ENCODE measurements at regions not wholly inside any gene's neighbourhood (a gene's known extent, or its start where the extent isn't known, plus 50 kb on each side); places are given as distances from the start of the nearest gene placed in this dataset.

DNA sequence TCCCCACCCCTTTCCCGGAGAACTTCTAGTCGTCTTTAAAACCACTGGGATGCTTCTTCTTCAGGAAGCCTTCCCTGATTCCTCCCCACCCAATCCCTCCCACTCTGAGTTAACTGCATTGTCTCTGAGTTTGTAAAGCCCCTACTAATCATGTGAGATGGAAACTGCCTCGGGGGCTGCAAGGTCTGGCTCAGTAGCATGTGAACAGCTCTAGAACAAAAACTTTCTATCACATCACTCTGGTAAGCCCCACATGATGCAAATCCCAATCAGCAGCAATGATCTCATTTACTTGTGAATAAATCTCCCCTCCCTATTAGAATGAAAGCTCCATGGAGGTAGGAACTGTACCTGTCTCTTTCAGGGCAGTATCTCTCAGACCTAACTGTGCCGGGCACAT, 141.0 kb upstream of the JUN start:
- peaks cover 26% of the 10 kb centered on the region for H3K4me1 Mint-ChIP-seq (ENCODE audit: low read depth)
- H3K27ac Mint-ChIP-seq, result no peak overlapping the region
- TF ChIP-seq, protein P1, sequence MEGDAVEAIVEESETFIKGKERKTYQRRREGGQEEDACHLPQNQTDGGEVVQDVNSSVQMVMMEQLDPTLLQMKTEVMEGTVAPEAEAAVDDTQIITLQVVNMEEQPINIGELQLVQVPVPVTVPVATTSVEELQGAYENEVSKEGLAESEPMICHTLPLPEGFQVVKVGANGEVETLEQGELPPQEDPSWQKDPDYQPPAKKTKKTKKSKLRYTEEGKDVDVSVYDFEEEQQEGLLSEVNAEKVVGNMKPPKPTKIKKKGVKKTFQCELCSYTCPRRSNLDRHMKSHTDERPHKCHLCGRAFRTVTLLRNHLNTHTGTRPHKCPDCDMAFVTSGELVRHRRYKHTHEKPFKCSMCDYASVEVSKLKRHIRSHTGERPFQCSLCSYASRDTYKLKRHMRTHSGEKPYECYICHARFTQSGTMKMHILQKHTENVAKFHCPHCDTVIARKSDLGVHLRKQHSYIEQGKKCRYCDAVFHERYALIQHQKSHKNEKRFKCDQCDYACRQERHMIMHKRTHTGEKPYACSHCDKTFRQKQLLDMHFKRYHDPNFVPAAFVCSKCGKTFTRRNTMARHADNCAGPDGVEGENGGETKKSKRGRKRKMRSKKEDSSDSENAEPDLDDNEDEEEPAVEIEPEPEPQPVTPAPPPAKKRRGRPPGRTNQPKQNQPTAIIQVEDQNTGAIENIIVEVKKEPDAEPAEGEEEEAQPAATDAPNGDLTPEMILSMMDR (IDR thresholded peaks at IDR 0.05), result no peak
- H3K27me3 Mint-ChIP-seq (ENCODE audit: insufficient read depth), result peaks cover 4% of the 10 kb centered on the region
- H3K36me3 Mint-ChIP-seq (ENCODE audit: low read depth), result no peaks in the 10 kb centered on the region
- no peaks in the 10 kb centered on the region; the same call in 1 of the 2 replicates for H3K9me3 Mint-ChIP-seq
- H3K4me3 Mint-ChIP-seq, result no peak overlapping the region
- DNase-seq, result no peak

DNA sequence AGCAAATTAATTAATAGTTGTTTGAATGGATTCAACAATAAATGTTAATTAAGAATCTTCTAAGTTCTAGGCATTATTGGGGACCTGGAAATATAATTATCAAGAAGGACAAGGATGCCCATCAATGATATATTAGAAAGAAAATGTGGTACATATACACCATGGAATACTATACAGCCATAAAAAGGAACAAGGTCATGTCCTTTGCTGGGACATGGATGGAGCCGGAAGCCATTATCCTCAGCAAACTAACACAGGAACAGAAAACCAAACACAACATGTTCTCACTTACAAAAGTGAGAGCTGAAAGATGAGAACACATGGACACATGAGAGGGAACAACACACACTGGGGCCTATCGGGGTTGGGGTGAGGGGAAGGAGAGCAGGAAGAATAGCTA, 141.4 kb upstream of the JUN start:
- Mint-ChIP-seq H3K4me1 (ENCODE audit: low read depth) (peaks cover 27% of the 10 kb centered on the region), H3K4me3 (no peak overlapping the region), H3K27me3 (ENCODE audit: insufficient read depth) (peaks cover 4% of the 10 kb centered on the region), H3K36me3 (ENCODE audit: low read depth) (no peaks in the 10 kb centered on the region), H3K9me3 (no peaks in the 10 kb centered on the region; the same call in 1 of the 2 replicates), H3K27ac (no peak overlapping the region)
- TF ChIP-seq, protein P1 (IDR thresholded peaks at IDR 0.05), result no peak
- DNase-seq, result no peak

DNA sequence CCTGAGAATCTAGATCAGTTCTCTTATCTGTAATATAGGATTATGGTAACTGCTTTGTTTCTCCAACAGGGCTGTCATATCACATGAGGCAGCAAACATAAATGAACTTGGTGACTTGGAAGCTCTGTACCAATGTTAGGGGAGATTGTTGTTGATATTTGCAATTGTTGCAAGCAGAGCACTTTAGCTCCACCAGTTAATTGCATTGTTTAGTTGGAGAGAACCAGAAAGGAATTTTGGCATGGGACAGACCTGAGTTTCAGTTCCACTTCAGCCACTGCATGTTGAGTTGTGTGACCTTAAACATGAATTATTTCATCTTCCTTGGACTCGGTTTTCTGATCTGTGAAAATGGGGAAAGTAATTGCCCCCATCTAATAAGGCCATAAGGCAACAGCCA, 142.3 kb upstream of the JUN start:
- Mint-ChIP-seq H3K4me3 (no peak overlapping the region), H3K27me3 (ENCODE audit: insufficient read depth) (peaks cover 4% of the 10 kb centered on the region), H3K9me3 (no peaks in the 10 kb centered on the region; the same call in 1 of the 2 replicates), H3K36me3 (ENCODE audit: low read depth) (no peaks in the 10 kb centered on the region), H3K27ac (no peak overlapping the region), H3K4me1 (ENCODE audit: low read depth) (peaks cover 27% of the 10 kb centered on the region)
- DNase-seq, result no peak
- TF ChIP-seq, protein P1 (IDR thresholded peaks at IDR 0.05), result no peak

- Mint-ChIP-seq H3K27ac (no peak overlapping the region), H3K9me3 (no peaks in the 10 kb centered on the region; the same call in 1 of the 2 replicates), H3K36me3 (ENCODE audit: low read depth) (no peaks in the 10 kb centered on the region), H3K4me1 (ENCODE audit: low read depth) (peaks cover 34% of the 10 kb centered on the region), H3K4me3 (no peak overlapping the region), H3K27me3 (ENCODE audit: insufficient read depth) (peaks cover 4% of the 10 kb centered on the region)
- no peak for DNase-seq
- TF ChIP-seq, protein P1 (IDR thresholded peaks at IDR 0.05), result no peak
These were observed 143.3 kb upstream of the JUN start for GRCh38 chr1:58927041-58927721.

GRCh38 chr1:58927722-58928085, 143.9 kb upstream of the JUN start:
- Mint-ChIP-seq H3K27me3 (ENCODE audit: insufficient read depth) (peaks cover 2% of the 10 kb centered on the region), H3K4me3 (no peak overlapping the region), H3K9me3 (no peaks in the 10 kb centered on the region; the same call in 1 of the 2 replicates), H3K4me1 (ENCODE audit: low read depth) (peaks cover 34% of the 10 kb centered on the region), H3K36me3 (ENCODE audit: low read depth) (no peaks in the 10 kb centered on the region), H3K27ac (no peak overlapping the region)
- DNase-seq, result no peak
- TF ChIP-seq, protein P1 (IDR thresholded peaks at IDR 0.05), result no peak

Data from HFFc6 (cell line).